ENCODE measurements at regions not wholly inside any gene's neighbourhood (a gene's known extent, or its start where the extent isn't known, plus 50 kb on each side); places are given as distances from the start of the nearest gene placed in this dataset.

DNA sequence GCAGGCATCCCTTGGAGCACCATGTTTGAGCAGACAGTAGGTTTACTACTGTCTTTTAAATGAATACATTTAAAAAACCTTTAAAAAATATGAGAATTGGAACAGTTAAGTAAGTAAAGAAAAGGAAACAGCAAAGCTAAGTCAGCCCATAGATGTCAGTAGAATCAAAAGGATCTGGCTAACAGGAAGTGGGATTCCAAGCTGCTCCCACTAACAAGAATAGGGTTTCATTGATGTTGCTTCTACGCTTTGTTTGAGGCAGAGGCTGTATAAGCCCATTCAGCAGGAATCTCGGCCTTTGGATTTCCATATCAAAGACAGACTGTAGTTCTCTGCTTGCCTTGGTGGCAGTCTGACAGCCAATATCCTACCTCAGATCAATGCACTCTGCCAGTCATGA, 122.9 kb upstream of the ELAC2 start:
- TF ChIP-seq POLR2A (IDR thresholded peaks at IDR 0.05): no peak
- TF ChIP-seq, protein P1, sequence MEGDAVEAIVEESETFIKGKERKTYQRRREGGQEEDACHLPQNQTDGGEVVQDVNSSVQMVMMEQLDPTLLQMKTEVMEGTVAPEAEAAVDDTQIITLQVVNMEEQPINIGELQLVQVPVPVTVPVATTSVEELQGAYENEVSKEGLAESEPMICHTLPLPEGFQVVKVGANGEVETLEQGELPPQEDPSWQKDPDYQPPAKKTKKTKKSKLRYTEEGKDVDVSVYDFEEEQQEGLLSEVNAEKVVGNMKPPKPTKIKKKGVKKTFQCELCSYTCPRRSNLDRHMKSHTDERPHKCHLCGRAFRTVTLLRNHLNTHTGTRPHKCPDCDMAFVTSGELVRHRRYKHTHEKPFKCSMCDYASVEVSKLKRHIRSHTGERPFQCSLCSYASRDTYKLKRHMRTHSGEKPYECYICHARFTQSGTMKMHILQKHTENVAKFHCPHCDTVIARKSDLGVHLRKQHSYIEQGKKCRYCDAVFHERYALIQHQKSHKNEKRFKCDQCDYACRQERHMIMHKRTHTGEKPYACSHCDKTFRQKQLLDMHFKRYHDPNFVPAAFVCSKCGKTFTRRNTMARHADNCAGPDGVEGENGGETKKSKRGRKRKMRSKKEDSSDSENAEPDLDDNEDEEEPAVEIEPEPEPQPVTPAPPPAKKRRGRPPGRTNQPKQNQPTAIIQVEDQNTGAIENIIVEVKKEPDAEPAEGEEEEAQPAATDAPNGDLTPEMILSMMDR (IDR thresholded peaks at IDR 0.05): no peak

Data from prostate gland (tissue), 2 donors.